ENCODE measurements at regions not wholly inside any gene's neighbourhood (a gene's known extent, or its start where the extent isn't known, plus 50 kb on each side); places are given as distances from the start of the nearest gene placed in this dataset.
"Not testable (repeated sequence)": the region's sequence is repeated elsewhere in the genome, so short reads cannot be mapped to it uniquely, and the experiment has no call there.

DNA sequence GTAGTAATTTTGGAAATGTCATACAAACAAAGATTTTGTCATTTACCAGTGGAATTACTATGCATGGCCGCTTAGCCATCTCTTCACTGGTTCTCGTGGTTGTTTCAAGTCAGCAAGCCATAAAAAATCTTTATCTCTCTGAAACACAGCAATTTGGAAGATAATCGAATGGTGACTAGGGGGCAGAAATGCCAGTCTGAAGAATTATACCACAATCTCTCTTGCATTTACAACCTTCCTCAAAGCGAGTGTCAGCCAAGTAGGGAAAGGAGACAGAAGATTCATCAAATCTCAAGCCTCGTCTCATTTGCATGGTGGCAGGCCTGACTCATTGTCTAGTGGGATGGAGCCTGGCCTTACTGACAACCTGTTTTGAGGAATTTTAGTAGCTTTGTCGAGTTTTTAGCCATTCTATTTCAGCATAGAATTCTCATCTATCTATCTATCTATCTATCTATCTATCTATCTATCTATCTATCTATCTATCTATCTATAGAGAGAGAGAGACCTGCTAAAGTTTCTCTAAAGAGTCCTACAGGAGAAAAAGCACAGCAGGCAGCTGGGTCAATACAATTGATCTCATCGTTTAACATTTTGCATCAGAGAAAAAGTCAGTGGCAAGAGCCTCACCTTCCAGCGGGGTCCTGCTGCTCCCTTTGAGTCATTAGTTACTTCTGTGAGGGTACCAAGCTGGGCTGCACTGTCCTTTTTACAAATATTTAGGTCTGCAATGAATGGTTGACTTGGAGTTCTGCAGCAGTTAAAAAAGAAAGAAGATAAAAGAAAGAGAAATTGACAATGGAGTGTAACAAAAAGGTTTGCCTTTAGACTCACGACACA is 572.8 kb downstream of the TFAP2A start:
- Histone ChIP-seq H3K4me3 (ENCODE audit: low read length in 2 of 2) (no peak overlapping the region), H3K9me3 (ENCODE audit: control insufficient read depth in 2 of 2, insufficient read depth in 1 of 2, low read length in 1 of 2) (no peaks in the 10 kb centered on the region), H3K27me3 (ENCODE audit: control insufficient read depth in 2 of 2, insufficient read depth in 1 of 2, low read length in 1 of 2) (no peaks in the 10 kb centered on the region), H3K36me3 (ENCODE audit: control insufficient read depth in 2 of 2, insufficient read depth in 2 of 2, low read length in 1 of 2) (no peaks in the 10 kb centered on the region), H3K27ac (ENCODE audit: low read depth in 1 of 2, low read length in 1 of 2) (no peak overlapping the region), H3K4me1 (ENCODE audit: control insufficient read depth in 2 of 2, insufficient read depth in 2 of 2, low read length in 2 of 2) (no peaks in the 10 kb centered on the region)
- DNase-seq (ENCODE audit: low read depth in 6 of 9, low spot score in 9 of 9) = no peak
- WGBS = 41% methylated on average over 9 of the region's 9 CpGs

DNA sequence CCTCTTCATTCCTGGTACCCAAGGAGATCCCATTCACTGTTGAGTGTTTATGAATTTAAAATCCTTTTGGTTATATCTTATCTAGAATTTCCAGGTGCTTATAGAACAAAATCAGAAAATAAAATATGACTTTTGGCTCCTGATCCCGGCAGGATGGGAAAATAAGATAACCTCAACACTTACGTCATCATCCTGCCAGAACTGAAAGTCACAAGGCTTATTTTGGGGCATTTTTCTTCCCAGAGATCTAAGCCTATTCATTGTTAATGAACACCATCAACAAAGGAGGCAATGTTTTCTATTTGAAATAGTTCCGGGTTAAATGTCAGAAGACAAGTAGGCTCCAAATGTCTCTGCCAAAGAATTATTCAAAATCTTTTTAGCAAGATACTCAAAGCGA is 580.6 kb downstream of the TFAP2A start:
- no peaks in the 10 kb centered on the region for H3K27me3 ChIP-seq (ENCODE audit: control insufficient read depth in 2 of 2, insufficient read depth in 1 of 2, low read length in 1 of 2)
- H3K36me3 ChIP-seq (ENCODE audit: control insufficient read depth in 2 of 2, insufficient read depth in 2 of 2, low read length in 1 of 2) = no peaks in the 10 kb centered on the region
- WGBS = 79% methylated on average over 4 of the region's 4 CpGs
- no peak for DNase-seq (ENCODE audit: low read depth in 6 of 9, low spot score in 9 of 9)
- H3K9me3 ChIP-seq (ENCODE audit: control insufficient read depth in 2 of 2, insufficient read depth in 1 of 2, low read length in 1 of 2) = no peaks in the 10 kb centered on the region
- H3K4me1 ChIP-seq (ENCODE audit: control insufficient read depth in 2 of 2, insufficient read depth in 2 of 2, low read length in 2 of 2) = no peaks in the 10 kb centered on the region
- no peak overlapping the region for H3K27ac ChIP-seq (ENCODE audit: low read depth in 1 of 2, low read length in 1 of 2)
- no peak overlapping the region for H3K4me3 ChIP-seq (ENCODE audit: low read length in 2 of 2)

DNA sequence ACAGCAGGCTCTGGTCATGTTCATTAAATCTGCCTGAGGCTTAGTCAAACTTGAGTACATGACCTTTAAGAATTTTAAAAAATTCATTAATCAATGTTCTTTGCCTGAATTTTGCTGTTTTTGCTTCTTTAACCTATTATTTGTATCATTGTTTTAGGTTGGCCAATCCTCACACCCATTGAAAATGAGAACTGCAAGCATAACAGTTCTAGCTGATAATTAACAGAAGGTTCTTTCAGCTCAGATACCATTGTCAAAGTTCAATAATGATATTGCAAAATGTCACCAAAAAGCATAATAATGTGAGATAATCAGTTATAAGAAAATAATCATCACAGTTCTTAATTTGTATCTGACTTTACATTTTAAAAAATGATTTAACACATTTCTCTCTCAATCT is 583.1 kb downstream of the TFAP2A start:
- H3K27ac ChIP-seq (ENCODE audit: low read depth in 1 of 2, low read length in 1 of 2) = no peak overlapping the region
- H3K4me3 ChIP-seq (ENCODE audit: low read length in 2 of 2) = no peak overlapping the region
- H3K36me3 ChIP-seq (ENCODE audit: control insufficient read depth in 2 of 2, insufficient read depth in 2 of 2, low read length in 1 of 2) = no peaks in the 10 kb centered on the region
- DNase-seq (ENCODE audit: low read depth in 6 of 9, low spot score in 9 of 9) = no peak
- H3K27me3 ChIP-seq (ENCODE audit: control insufficient read depth in 2 of 2, insufficient read depth in 1 of 2, low read length in 1 of 2) = no peaks in the 10 kb centered on the region
- no peaks in the 10 kb centered on the region for H3K4me1 ChIP-seq (ENCODE audit: control insufficient read depth in 2 of 2, insufficient read depth in 2 of 2, low read length in 2 of 2)
- H3K9me3 ChIP-seq (ENCODE audit: control insufficient read depth in 2 of 2, insufficient read depth in 1 of 2, low read length in 1 of 2) = no peaks in the 10 kb centered on the region

DNA sequence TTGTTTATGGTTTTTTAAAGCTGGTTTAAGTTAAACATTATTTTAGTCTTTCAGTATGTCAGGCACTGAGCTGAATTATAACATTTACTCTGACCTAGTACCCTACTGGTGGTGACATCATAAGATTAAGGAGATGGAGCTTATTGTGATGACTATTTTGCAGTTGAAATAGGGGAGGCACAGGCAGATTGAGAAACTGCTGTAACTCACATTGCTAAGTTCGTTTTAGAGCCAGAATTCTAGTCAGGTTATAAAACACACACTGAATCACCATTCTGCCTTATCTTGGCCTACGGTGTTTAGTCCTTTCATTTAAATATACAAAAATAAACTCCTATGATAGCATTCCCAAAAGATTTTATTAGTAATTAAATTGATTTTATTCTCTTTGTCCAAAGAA is 584.1 kb downstream of the TFAP2A start:
- H3K9me3 ChIP-seq (ENCODE audit: control insufficient read depth in 2 of 2, insufficient read depth in 1 of 2, low read length in 1 of 2) = no peaks in the 10 kb centered on the region
- H3K4me1 ChIP-seq (ENCODE audit: control insufficient read depth in 2 of 2, insufficient read depth in 2 of 2, low read length in 2 of 2) = no peaks in the 10 kb centered on the region
- H3K36me3 ChIP-seq (ENCODE audit: control insufficient read depth in 2 of 2, insufficient read depth in 2 of 2, low read length in 1 of 2) = no peaks in the 10 kb centered on the region
- no peak overlapping the region for H3K27ac ChIP-seq (ENCODE audit: low read depth in 1 of 2, low read length in 1 of 2)
- H3K27me3 ChIP-seq (ENCODE audit: control insufficient read depth in 2 of 2, insufficient read depth in 1 of 2, low read length in 1 of 2) = no peaks in the 10 kb centered on the region
- 71% methylated on average over 2 of the region's 2 CpGs for WGBS
- no peak overlapping the region for H3K4me3 ChIP-seq (ENCODE audit: low read length in 2 of 2)
- no peak for DNase-seq (ENCODE audit: low read depth in 6 of 9, low spot score in 9 of 9)

DNA sequence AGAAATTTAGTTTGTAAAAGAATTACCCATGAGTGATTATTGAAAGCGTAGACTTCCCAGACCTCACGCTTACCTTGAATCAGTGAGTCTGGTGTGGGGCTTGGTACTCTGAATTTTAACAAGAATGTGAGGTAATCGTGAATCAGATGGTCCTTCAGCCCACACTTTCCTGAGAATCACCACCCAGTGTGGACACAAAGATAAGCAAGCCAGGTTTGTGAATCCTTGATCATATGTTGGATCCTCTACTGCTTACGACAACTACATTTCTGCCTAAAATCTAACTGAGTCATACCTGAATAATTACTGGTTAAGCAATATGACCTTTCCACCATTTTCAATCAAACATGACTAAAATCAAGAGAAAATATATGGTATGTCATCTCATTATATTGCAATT is 589.3 kb downstream of the TFAP2A start:
- Histone ChIP-seq H3K4me3 (ENCODE audit: low read length in 2 of 2) (no peak overlapping the region), H3K27me3 (ENCODE audit: control insufficient read depth in 2 of 2, insufficient read depth in 1 of 2, low read length in 1 of 2) (no peaks in the 10 kb centered on the region), H3K4me1 (ENCODE audit: control insufficient read depth in 2 of 2, insufficient read depth in 2 of 2, low read length in 2 of 2) (no peaks in the 10 kb centered on the region), H3K36me3 (ENCODE audit: control insufficient read depth in 2 of 2, insufficient read depth in 2 of 2, low read length in 1 of 2) (no peaks in the 10 kb centered on the region), H3K27ac (ENCODE audit: low read depth in 1 of 2, low read length in 1 of 2) (no peak overlapping the region), H3K9me3 (ENCODE audit: control insufficient read depth in 2 of 2, insufficient read depth in 1 of 2, low read length in 1 of 2) (no peaks in the 10 kb centered on the region)
- 95% methylated on average over 4 of the region's 4 CpGs for WGBS
- no peak for DNase-seq (ENCODE audit: low read depth in 6 of 9, low spot score in 9 of 9)

DNA sequence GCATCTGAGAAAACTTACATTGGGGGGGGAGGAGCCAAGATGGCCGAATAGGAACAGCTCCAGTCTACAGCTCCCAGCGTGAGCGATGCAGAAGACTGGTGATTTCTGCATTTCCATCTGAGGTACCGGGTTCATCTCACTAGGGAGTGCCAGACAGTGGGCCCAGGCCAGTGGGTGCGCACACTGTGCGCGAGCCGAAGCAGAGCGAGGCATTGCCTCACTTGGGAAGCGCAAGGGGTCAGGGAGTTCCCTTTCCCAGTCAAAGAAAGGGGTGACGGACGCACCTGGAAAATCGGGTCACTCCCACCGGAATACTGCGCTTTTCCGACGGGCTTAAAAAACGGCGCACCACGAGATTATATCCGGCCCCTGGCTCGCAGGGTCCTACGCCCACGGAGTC is 604.1 kb downstream of the TFAP2A start:
- not testable (repeated sequence) for DNase-seq (ENCODE audit: low read depth in 6 of 9, low spot score in 9 of 9); H3K36me3 ChIP-seq (ENCODE audit: control insufficient read depth in 2 of 2, insufficient read depth in 2 of 2, low read length in 1 of 2); H3K4me3 ChIP-seq (ENCODE audit: low read length in 2 of 2); H3K27ac ChIP-seq (ENCODE audit: low read depth in 1 of 2, low read length in 1 of 2); H3K27me3 ChIP-seq (ENCODE audit: control insufficient read depth in 2 of 2, insufficient read depth in 1 of 2, low read length in 1 of 2); H3K9me3 ChIP-seq (ENCODE audit: control insufficient read depth in 2 of 2, insufficient read depth in 1 of 2, low read length in 1 of 2); H3K4me1 ChIP-seq (ENCODE audit: control insufficient read depth in 2 of 2, insufficient read depth in 2 of 2, low read length in 2 of 2)
- WGBS = 96% methylated on average over 24 of the region's 24 CpGs

DNA sequence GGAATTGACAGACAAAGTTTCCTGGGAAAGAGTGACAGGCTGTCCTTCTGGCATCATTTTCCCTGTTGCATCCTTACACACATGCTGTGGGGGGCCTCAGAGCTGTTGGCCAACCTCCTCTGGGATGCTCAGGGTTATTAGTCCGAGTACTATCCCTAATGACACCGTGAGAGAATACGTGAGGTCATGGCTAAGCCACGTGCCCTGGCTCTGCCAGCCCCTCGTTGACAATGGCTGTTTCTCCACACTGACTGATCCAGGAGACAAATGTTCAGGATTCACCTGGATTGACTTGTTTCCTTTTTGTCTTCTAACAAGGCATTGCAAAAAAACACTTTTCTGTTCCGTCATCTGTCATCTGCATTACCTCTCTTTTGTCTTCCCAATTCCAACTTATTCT is 604.6 kb downstream of the TFAP2A start:
- DNase-seq (ENCODE audit: low read depth in 6 of 9, low spot score in 9 of 9) = no peak
- no peak overlapping the region for H3K4me3 ChIP-seq (ENCODE audit: low read length in 2 of 2)
- H3K36me3 ChIP-seq (ENCODE audit: control insufficient read depth in 2 of 2, insufficient read depth in 2 of 2, low read length in 1 of 2) = no peaks in the 10 kb centered on the region
- H3K27ac ChIP-seq (ENCODE audit: low read depth in 1 of 2, low read length in 1 of 2) = no peak overlapping the region
- no peaks in the 10 kb centered on the region for H3K27me3 ChIP-seq (ENCODE audit: control insufficient read depth in 2 of 2, insufficient read depth in 1 of 2, low read length in 1 of 2)
- 93% methylated on average over 6 of the region's 6 CpGs for WGBS
- no peaks in the 10 kb centered on the region for H3K4me1 ChIP-seq (ENCODE audit: control insufficient read depth in 2 of 2, insufficient read depth in 2 of 2, low read length in 2 of 2)
- H3K9me3 ChIP-seq (ENCODE audit: control insufficient read depth in 2 of 2, insufficient read depth in 1 of 2, low read length in 1 of 2) = no peaks in the 10 kb centered on the region

DNA sequence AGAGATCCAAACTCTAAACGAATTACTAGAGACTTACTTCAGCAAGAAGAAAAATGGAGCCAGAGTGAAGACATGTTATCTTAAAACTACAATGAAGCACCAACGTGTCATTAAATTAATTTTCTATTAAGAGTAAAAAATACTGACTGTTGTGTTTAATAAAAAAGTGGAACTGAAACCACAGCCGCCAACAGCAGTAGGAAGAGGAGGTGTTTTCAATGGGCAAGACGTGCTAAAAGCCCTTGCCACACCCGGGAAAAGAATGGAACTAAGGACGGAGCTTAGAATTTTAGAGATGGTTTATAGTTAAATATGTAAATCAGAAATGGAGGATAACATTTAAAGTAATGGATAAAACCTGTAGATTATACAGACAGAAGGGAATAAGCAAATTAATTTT is 608.7 kb downstream of the TFAP2A start:
- Histone ChIP-seq H3K9me3 (ENCODE audit: control insufficient read depth in 2 of 2, insufficient read depth in 1 of 2, low read length in 1 of 2) (no peaks in the 10 kb centered on the region), H3K4me3 (ENCODE audit: low read length in 2 of 2) (no peak overlapping the region), H3K27me3 (ENCODE audit: control insufficient read depth in 2 of 2, insufficient read depth in 1 of 2, low read length in 1 of 2) (no peaks in the 10 kb centered on the region), H3K27ac (ENCODE audit: low read depth in 1 of 2, low read length in 1 of 2) (no peak overlapping the region), H3K36me3 (ENCODE audit: control insufficient read depth in 2 of 2, insufficient read depth in 2 of 2, low read length in 1 of 2) (no peaks in the 10 kb centered on the region), H3K4me1 (ENCODE audit: control insufficient read depth in 2 of 2, insufficient read depth in 2 of 2, low read length in 2 of 2) (no peaks in the 10 kb centered on the region)
- no peak for DNase-seq (ENCODE audit: low read depth in 6 of 9, low spot score in 9 of 9)
- 80% methylated on average over 6 of the region's 6 CpGs for WGBS

DNA sequence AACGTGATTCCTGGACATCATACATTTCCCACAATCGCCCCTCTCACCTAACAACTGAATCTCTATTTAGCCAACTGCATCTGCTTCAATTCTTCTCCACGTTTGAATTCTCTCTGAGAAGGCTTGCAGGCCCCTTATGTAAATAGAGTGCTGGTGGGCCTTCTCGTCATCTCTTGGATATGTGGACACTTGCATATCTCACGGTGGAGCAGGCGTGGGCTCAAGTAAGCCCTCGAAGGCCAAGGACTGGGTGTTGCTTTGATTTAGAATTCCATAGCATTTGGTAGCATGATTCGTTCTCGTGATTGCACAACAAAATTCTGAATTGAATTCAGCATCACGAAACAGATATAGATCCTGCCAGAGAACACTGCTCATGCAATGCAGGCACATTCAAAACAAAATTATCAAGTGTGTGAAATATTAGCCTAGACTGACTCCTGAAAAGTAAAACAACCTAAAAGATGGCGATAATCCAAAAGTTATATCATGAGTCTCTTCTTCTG is 613.6 kb downstream of the TFAP2A start:
- Histone ChIP-seq H3K27me3 (ENCODE audit: control insufficient read depth in 2 of 2, insufficient read depth in 1 of 2, low read length in 1 of 2) (no peaks in the 10 kb centered on the region), H3K27ac (ENCODE audit: low read depth in 1 of 2, low read length in 1 of 2) (no peak overlapping the region), H3K36me3 (ENCODE audit: control insufficient read depth in 2 of 2, insufficient read depth in 2 of 2, low read length in 1 of 2) (no peaks in the 10 kb centered on the region), H3K4me3 (ENCODE audit: low read length in 2 of 2) (no peak overlapping the region), H3K9me3 (ENCODE audit: control insufficient read depth in 2 of 2, insufficient read depth in 1 of 2, low read length in 1 of 2) (no peaks in the 10 kb centered on the region), H3K4me1 (ENCODE audit: control insufficient read depth in 2 of 2, insufficient read depth in 2 of 2, low read length in 2 of 2) (no peaks in the 10 kb centered on the region)
- DNase-seq (ENCODE audit: low read depth in 6 of 9, low spot score in 9 of 9) = no peak
- WGBS = 91% methylated on average over 11 of the region's 11 CpGs

All from thymus (tissue), 11 donors.